HCT116 (cell line): ENCODE measurements at regions not wholly inside any gene's neighbourhood (a gene's known extent, or its start where the extent isn't known, plus 50 kb on each side); places are given as distances from the start of the nearest gene placed in this dataset.

ENCODE experiments used
- ATAC-seq: fragments of 200-7000 bp; cut with Tn5 transposase; 2 replicates; pipeline ENCODE4 v1.9.1; 2020; ENCODE audit warnings: mild to moderate bottlenecking, moderate library complexity
- BruUV-seq: library from RNA; stranded (reverse); fragments of 400-500 nt; replicated peaks from 2 replicates; lab custom pipeline; 2021; lab: Mats Ljungman, UMichigan
- CTCF ChIA-PET: fragments of 300-600 bp; sonication (Branson Sonifier 250); formaldehyde crosslinking; loops from one replicate; lab custom pipeline; 2021; ENCODE audit warnings: antibody characterized with exemption; lab: Charles Lee
- POLR2A ChIA-PET: fragments of 300-600, 350-600 bp; sonication (Branson Sonifier 250); formaldehyde crosslinking; loops from one replicate; lab custom pipeline; 2021; ENCODE audit warnings: antibody characterized with exemption; lab: Charles Lee
- RAD21 ChIA-PET, 2 experiments: fragments of 300-600 bp; sonication (Branson Sonifier 250); formaldehyde crosslinking; loops; one replicate each; lab custom pipeline; 2023; ENCODE audit warnings: low total read pairs in 2 of 2; ENCODE audit not compliant: uncharacterized antibody in 2 of 2, unreplicated experiment in 2 of 2, low non-redundant PET in 1 of 2; lab: Charles Lee
- DNase-seq: peaks from one replicate; pipeline ENCODE4 v3.0.0-alpha.2; 2010; ENCODE audit warnings: low read depth, low spot score
- H2AFZ ChIP-seq: fragments of 200-600 bp; shearing (Covaris generic), sonication (generic); 2 replicates; pipeline ENCODE4 v1.6.1; 2017; ENCODE audit warnings: low read depth, mixed run types, mixed read lengths, antibody characterized with exemption, low read length; ENCODE audit not compliant: poor library complexity, severe bottlenecking
- H3K27ac ChIP-seq: 2 replicates; pipeline ENCODE4 v1.5.1; 2012; ENCODE audit warnings: low read depth, low read length
- H3K27me3 ChIP-seq: fragments of 200-600 bp; sonication (generic); 2 replicates; pipeline ENCODE4 v1.6.1; 2016; ENCODE audit warnings: mixed run types, low read length, mixed read lengths; ENCODE audit not compliant: insufficient read depth
- H3K36me3 ChIP-seq, 2 experiments: fragments of 200-500 bp in 1 of 2; fragments of 200-600 bp in 1 of 2; sonication (Bioruptor generic) in 1 of 2; sonication (generic) in 1 of 2; 2 replicates each; pipeline versions ENCODE4 v1.5.1 to v1.6.1; 2014 to 2016; ENCODE audit warnings: low read length in 2 of 2, inconsistent platforms in 1 of 2, mixed read lengths in 1 of 2, mixed run types in 1 of 2; ENCODE audit not compliant: insufficient read depth in 2 of 2, control insufficient read depth in 1 of 2
- H3K4me1 ChIP-seq, 2 experiments: fragments of 200-600 bp in 1 of 2; sonication (generic) in 1 of 2; 2 replicates each; pipeline versions ENCODE4 v1.5.1 to v1.6.1; 2012 to 2017; ENCODE audit warnings: low read length in 2 of 2, inconsistent platforms in 1 of 2, mild to moderate bottlenecking in 1 of 2, mixed read lengths in 1 of 2, mixed run types in 1 of 2, moderate library complexity in 1 of 2; ENCODE audit not compliant: insufficient read depth in 2 of 2, control insufficient read depth in 1 of 2
- H3K4me2 ChIP-seq: fragments of 200-600 bp; sonication (generic); 2 replicates; pipeline ENCODE4 v1.6.1; 2017; ENCODE audit warnings: mixed run types, low read length, mixed read lengths
- H3K4me3 ChIP-seq, 2 experiments: fragments of 200-600 bp in 1 of 2; sonication (generic) in 1 of 2; replicated peaks in 1 of 2; 2 replicates each; pipeline ENCODE4 v1.5.1; 2011 to 2016; ENCODE audit warnings: low read length in 2 of 2, control low read depth in 1 of 2, low read depth in 1 of 2, mild to moderate bottlenecking in 1 of 2, mixed read lengths in 1 of 2, mixed run types in 1 of 2
- H3K79me2 ChIP-seq: fragments of 200-600 bp; sonication (generic); 2 replicates; pipeline ENCODE4 v1.6.1; 2017; ENCODE audit warnings: mild to moderate bottlenecking, mixed run types, low read length, moderate library complexity, mixed read lengths; ENCODE audit not compliant: insufficient read depth
- H3K9ac ChIP-seq: fragments of 200-600 bp; sonication (generic); 2 replicates; pipeline ENCODE4 v1.6.1; 2016; ENCODE audit warnings: low read length, mixed read lengths
- H3K9me2 ChIP-seq: fragments of 200-600 bp; sonication (generic), shearing (Covaris generic); 2 replicates; pipeline ENCODE4 v1.6.1; 2017; ENCODE audit warnings: mixed run types, mild to moderate bottlenecking, moderate library complexity; ENCODE audit not compliant: insufficient read depth
- H3K9me3 ChIP-seq, 2 experiments: fragments of 200-500 bp in 1 of 2; fragments of 200-600 bp in 1 of 2; sonication (Bioruptor generic) in 1 of 2; sonication (generic) in 1 of 2; 2 replicates each; pipeline ENCODE4 v1.6.1; 2014 to 2017; ENCODE audit warnings: low read length in 2 of 2, mixed read lengths in 2 of 2, inconsistent platforms in 1 of 2, low read depth in 1 of 2, mild to moderate bottlenecking in 1 of 2, mixed run types in 1 of 2, moderate library complexity in 1 of 2; ENCODE audit not compliant: control insufficient read depth in 1 of 2, insufficient read depth in 1 of 2
- H4K20me1 ChIP-seq: fragments of 200-600 bp; sonication (generic), shearing (Covaris generic); 2 replicates; pipeline ENCODE4 v1.6.1; 2017; ENCODE audit warnings: mixed run types, mild to moderate bottlenecking, moderate library complexity; ENCODE audit not compliant: insufficient read depth
- CEBPB ChIP-seq: IDR thresholded peaks from 2 replicates; pipeline ENCODE4 v1.6.1; 2012; ENCODE audit warnings: low read depth
- CTCF ChIP-seq, 3 experiments: fragments of 200-600 bp in 1 of 3; sonication (generic) in 1 of 3; IDR thresholded peaks in 2 of 3; conservative IDR thresholded peaks in 1 of 3; 2 replicates each; pipeline ENCODE4 v1.5.1; 2012 to 2017; ENCODE audit warnings: low read depth in 2 of 3, low read length in 2 of 3, antibody characterized with exemption in 1 of 3, borderline replicate concordance in 1 of 3, control low read depth in 1 of 3, mild to moderate bottlenecking in 1 of 3, mixed read lengths in 1 of 3, mixed run types in 1 of 3, moderate library complexity in 1 of 3; ENCODE audit not compliant: insufficient read depth in 1 of 3
- EGR1 ChIP-seq: IDR thresholded peaks from 2 replicates; pipeline ENCODE4 v1.6.1; 2012; ENCODE audit warnings: low read depth
- EZH2 ChIP-seq: fragments of 200-600 bp; sonication (generic); IDR thresholded peaks from 2 replicates; pipeline ENCODE4 v1.6.1; 2017; ENCODE audit warnings: antibody characterized with exemption, mixed run types
- FOSL1 ChIP-seq: IDR thresholded peaks from 2 replicates; pipeline ENCODE4 v1.6.1; 2012; ENCODE audit warnings: low read depth
- POLR2A ChIP-seq: IDR thresholded peaks from 2 replicates; pipeline ENCODE4 v1.7.0; 2011; ENCODE audit warnings: borderline replicate concordance; ENCODE audit not compliant: insufficient read depth, insufficient read length; ENCODE audit errors: extremely low read depth
- POLR2AphosphoS5 ChIP-seq: IDR thresholded peaks from 2 replicates; pipeline ENCODE4 v1.6.1; 2011; ENCODE audit warnings: mild to moderate bottlenecking, low read depth, low read length, moderate library complexity
- SIN3A ChIP-seq: IDR thresholded peaks from 2 replicates; pipeline ENCODE4 v1.6.1; 2012; ENCODE audit warnings: low read depth
- SP1 ChIP-seq: IDR thresholded peaks from 2 replicates; pipeline ENCODE4 v1.6.1; 2012; ENCODE audit warnings: low read depth
- SRF ChIP-seq: IDR thresholded peaks from 2 replicates; pipeline ENCODE4 v1.6.1; 2012; ENCODE audit warnings: low read depth
- YY1 ChIP-seq: IDR thresholded peaks from 2 replicates; pipeline ENCODE4 v1.6.1; 2011; ENCODE audit warnings: low read length, low read depth, moderate library complexity, mild to moderate bottlenecking; ENCODE audit not compliant: insufficient replicate concordance; ENCODE audit errors: extremely low read depth
- ZBTB33 ChIP-seq: IDR thresholded peaks from 2 replicates; pipeline ENCODE4 v1.6.1; 2011; ENCODE audit warnings: mild to moderate bottlenecking, low read length, moderate library complexity; ENCODE audit not compliant: insufficient replicate concordance; ENCODE audit errors: extremely low read depth
- ZFX ChIP-seq: fragments of 450-650 bp; IDR thresholded peaks from 2 replicates; pipeline ENCODE4 v1.6.1; 2017
- intact Hi-C: fragments of 100-400 bp; cut with micrococcal nuclease; formaldehyde crosslinking; loops from 2 replicates; pipeline ENCODE4 v1.10.0; 2022
- TF ChIP-seq, protein P1 (sequence below): IDR thresholded peaks from 2 replicates; pipeline ENCODE4 v1.6.1; 2012
- TF ChIP-seq, protein P2 (sequence below): IDR thresholded peaks from 2 replicates; pipeline ENCODE4 v1.6.1; 2012

DNA sequence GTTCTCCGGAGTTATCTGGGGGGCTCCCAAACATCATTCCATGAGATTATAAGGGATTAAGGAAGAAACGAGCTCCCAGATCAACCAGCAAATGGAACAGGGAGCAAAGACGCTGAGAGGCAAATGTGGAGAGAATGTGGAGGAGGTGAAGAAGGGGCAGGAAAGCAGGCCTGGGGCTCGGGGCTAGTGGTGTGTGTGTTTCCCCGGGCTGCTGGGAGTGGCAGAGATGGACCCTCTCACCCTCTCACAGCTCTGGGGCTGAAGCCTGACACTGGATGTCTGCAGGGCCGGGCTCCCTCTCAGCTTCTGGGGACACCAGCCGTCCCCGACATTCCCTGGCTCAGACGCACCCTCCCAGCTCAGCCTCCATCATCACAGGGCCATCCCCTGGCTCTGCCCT, 212.6 kb downstream of the THBS2 start:
- Histone ChIP-seq H3K9me2 (no peaks in the 10 kb centered on the region), H3K27ac (no peak overlapping the region), H3K27me3 (no peaks in the 10 kb centered on the region), H3K36me3 (no peaks in the 10 kb centered on the region), H3K4me3 (no peak overlapping the region), H3K4me2 (no peak overlapping the region), H3K9ac (no peak overlapping the region), H3K79me2 (no peaks in the 10 kb centered on the region), H2AFZ (no peak overlapping the region), H4K20me1 (no peaks in the 10 kb centered on the region), H3K4me1 (no peaks in the 10 kb centered on the region), H3K9me3 (no peaks in the 10 kb centered on the region)
- TF ChIP-seq SRF (no peak), ZFX (no peak), SIN3A (no peak), ZBTB33 (no peak), FOSL1 (no peak), SP1 (no peak)
- TF ChIP-seq, protein P1, sequence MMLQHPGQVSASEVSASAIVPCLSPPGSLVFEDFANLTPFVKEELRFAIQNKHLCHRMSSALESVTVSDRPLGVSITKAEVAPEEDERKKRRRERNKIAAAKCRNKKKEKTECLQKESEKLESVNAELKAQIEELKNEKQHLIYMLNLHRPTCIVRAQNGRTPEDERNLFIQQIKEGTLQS, result no peak
- RAD21 ChIA-PET, result no interaction called here
- BruUV-seq, result no TSS peak
- ATAC-seq, result no peak
- intact Hi-C loops, result no loop called here
- POLR2A ChIA-PET, result no interaction called here
- no peak for DNase-seq
- CTCF ChIA-PET, result no interaction called here

- CTCF ChIA-PET, result no interaction called here
- Histone ChIP-seq H3K4me2 (no peak overlapping the region), H3K4me3 (no peak overlapping the region), H3K4me1 (no peaks in the 10 kb centered on the region), H3K9ac (no peak overlapping the region), H4K20me1 (no peaks in the 10 kb centered on the region), H3K36me3 (no peaks in the 10 kb centered on the region), H3K79me2 (no peaks in the 10 kb centered on the region), H3K27ac (no peak overlapping the region), H2AFZ (no peak overlapping the region), H3K9me3 (no peaks in the 10 kb centered on the region), H3K27me3 (no peaks in the 10 kb centered on the region), H3K9me2 (no peaks in the 10 kb centered on the region)
- BruUV-seq, result no TSS peak
- ATAC-seq (no peak), DNase-seq (no peak)
- POLR2A ChIA-PET, result no interaction called here
- RAD21 ChIA-PET, result no interaction called here
- intact Hi-C loops, result no loop called here
- TF ChIP-seq SP1, result no peak
- no peak for TF ChIP-seq EZH2
- no peak for TF ChIP-seq ZFX
- no peak for TF ChIP-seq POLR2AphosphoS5
- TF ChIP-seq, protein P1, result no peak
- no peak for TF ChIP-seq CTCF (IDR thresholded peaks at IDR 0.05 in 2 of 3, conservative IDR thresholded peaks at IDR 0.05 in 1 of 3; ENCODE audit: borderline replicate concordance in 1 of 3, insufficient read depth in 1 of 3, low read depth in 2 of 3, low read length in 2 of 3)
- no peak for TF ChIP-seq POLR2A
- no peak for TF ChIP-seq CEBPB
- TF ChIP-seq YY1, result no peak
- no peak for TF ChIP-seq SIN3A
- no peak for TF ChIP-seq EGR1
- TF ChIP-seq, protein P2, sequence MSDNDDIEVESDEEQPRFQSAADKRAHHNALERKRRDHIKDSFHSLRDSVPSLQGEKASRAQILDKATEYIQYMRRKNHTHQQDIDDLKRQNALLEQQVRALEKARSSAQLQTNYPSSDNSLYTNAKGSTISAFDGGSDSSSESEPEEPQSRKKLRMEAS, result no peak
These were observed 215.0 kb downstream of the THBS2 start for GRCh38 chr6:169038691-169039090.
